Astrocyte of the cerebellum (primary cell): ENCODE measurements at regions not wholly inside any gene's neighbourhood (a gene's known extent, or its start where the extent isn't known, plus 50 kb on each side); places are given as distances from the start of the nearest gene placed in this dataset.
"Not testable (repeated sequence)": the region's sequence is repeated elsewhere in the genome, so short reads cannot be mapped to it uniquely, and the experiment has no call there.

Source experiments
- DNase-seq: peaks from one replicate; pipeline ENCODE4 v3.0.0-alpha.2; 2011; ENCODE audit warnings: low read depth
- H3K4me3 ChIP-seq: 2 replicates; pipeline ENCODE4 v1.5.1; 2011; ENCODE audit warnings: mild to moderate bottlenecking, low read depth, low read length, moderate library complexity
- CTCF ChIP-seq: IDR thresholded peaks from 2 replicates; pipeline ENCODE4 v1.5.1; 2012; ENCODE audit warnings: low read length, low read depth, moderate library complexity, mild to moderate bottlenecking; ENCODE audit errors: missing control alignments
- in situ Hi-C: cut with HindIII; loops from 2 replicates; pipeline ENCODE4 v1.10.0; 2017; ENCODE audit warnings: low sequenced_read_pairs

- in situ Hi-C loops = no loop called here
- DNase-seq = peak; percentile 11
- TF ChIP-seq CTCF = no peak
- no peak overlapping the region for H3K4me3 ChIP-seq
These were observed 109.2 kb downstream of the OSTF1 start for GRCh38 chr9:75197561-75197960.

- H3K4me3 ChIP-seq = no peak overlapping the region
- no peak for DNase-seq
- in situ Hi-C loops = no loop called here
- TF ChIP-seq CTCF = peak; percentile 33
These were observed 110.1 kb downstream of the OSTF1 start for GRCh38 chr9:75198436-75198835.

- H3K4me3 ChIP-seq = no peak overlapping the region
- peak; percentile 42 for TF ChIP-seq CTCF
- peak; percentile 36 for DNase-seq
- in situ Hi-C loops = no loop called here
These were observed 112.7 kb downstream of the OSTF1 start for GRCh38 chr9:75200892-75201470.

- DNase-seq = no peak
- in situ Hi-C loops = no loop called here
- TF ChIP-seq CTCF = no peak
- no peak overlapping the region for H3K4me3 ChIP-seq
These were observed 113.3 kb downstream of the OSTF1 start for GRCh38 chr9:75201480-75202209.

- in situ Hi-C loops, DNase-seq, H3K4me3 ChIP-seq: not testable (repeated sequence)
These were observed 119.7 kb downstream of the OSTF1 start for GRCh38 chr9:75207997-75208396.

- no peak for DNase-seq
- TF ChIP-seq CTCF = no peak
- in situ Hi-C loops = no loop called here
- H3K4me3 ChIP-seq = no peak overlapping the region
These were observed 121.9 kb downstream of the OSTF1 start for GRCh38 chr9:75210215-75210614.

GRCh38 chr9:75213765-75214164 lies 125.5 kb downstream of the OSTF1 start:
- no peak for TF ChIP-seq CTCF
- in situ Hi-C loops = no loop called here
- H3K4me3 ChIP-seq = no peak overlapping the region
- no peak for DNase-seq
